ENCODE measurements at regions not wholly inside any gene's neighbourhood (a gene's known extent, or its start where the extent isn't known, plus 50 kb on each side); places are given as distances from the start of the nearest gene placed in this dataset.
A peak's percentile ranks its signal among the peaks of the same experiment; 100 is the strongest.
"Not testable (repeated sequence)": the region's sequence is repeated elsewhere in the genome, so short reads cannot be mapped to it uniquely, and the experiment has no call there.

DNA sequence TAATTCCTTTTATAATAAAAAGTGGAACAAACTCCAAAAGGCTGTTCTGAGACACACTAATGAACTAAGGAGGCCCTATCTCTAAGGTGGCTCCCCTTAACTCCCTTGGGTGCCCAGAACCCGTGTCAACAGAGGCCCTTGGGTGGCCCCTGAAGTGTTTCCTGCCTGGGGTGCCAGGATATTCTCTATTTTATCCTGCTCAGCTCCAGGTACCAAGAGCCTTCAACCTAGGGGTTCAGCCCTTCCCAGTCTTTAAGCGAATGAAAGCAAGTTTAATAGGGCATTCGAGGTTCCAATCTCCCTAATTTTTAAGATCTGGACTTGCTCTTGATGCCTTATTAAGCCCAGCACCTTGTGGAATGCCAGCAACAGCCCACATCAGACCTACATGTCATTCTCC is 64.4 kb upstream of the MYO3A start:
- no peak for DNase-seq

GRCh38 chr10:25874402-25874801 is 59.6 kb upstream of the MYO3A start:
- not testable (repeated sequence) for DNase-seq

- DNase-seq: peak; percentile 48
Observed at GRCh38 chr10:25875556-25876165, 58.4 kb upstream of the MYO3A start.

DNA sequence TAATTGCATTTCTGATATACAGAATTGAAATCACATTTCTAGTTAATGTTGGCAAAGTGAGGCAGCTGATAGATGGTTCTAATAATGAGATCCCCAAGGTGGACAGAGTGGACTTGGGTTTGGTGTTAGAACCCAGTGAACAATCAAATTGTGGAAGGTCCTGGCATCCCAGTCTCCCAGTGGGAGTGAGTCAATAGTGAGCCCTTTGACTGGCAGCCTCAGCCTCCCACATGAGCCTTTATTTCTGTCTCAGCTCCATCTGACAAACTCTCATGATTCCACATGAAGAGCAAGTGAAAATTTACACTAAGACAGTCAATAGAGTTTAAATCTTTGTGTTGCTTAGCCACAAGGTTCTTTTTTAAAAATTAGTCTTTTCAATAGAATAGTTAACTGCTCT is 56.7 kb upstream of the MYO3A start:
- DNase-seq: no peak

All from T-helper 9 cell (primary cell).